CD14-positive monocyte (primary cell): ENCODE measurements at regions not wholly inside any gene's neighbourhood (a gene's known extent, or its start where the extent isn't known, plus 50 kb on each side); places are given as distances from the start of the nearest gene placed in this dataset.

ENCODE experiments used
- DNase-seq, 3 donors: peaks; one replicate each; pipeline ENCODE4 v3.0.0-alpha.2; 2011 to 2022
- H2AFZ ChIP-seq: 2 replicates; pipeline ENCODE4 v1.6.0; 2012; ENCODE audit warnings: mild to moderate bottlenecking, low read depth, low read length, inconsistent platforms; ENCODE audit not compliant: insufficient read depth, poor library complexity, severe bottlenecking
- H3K27ac ChIP-seq, 2 donors: 1 replicate in 1 of 2; 2 replicates in 1 of 2; pipeline ENCODE4 v1.5.1; 2012 to 2013; ENCODE audit warnings: low read length in 2 of 2, control low read depth in 1 of 2, inconsistent platforms in 1 of 2, low read depth in 1 of 2, mild to moderate bottlenecking in 1 of 2
- H3K27me3 ChIP-seq, 2 donors: one replicate each; pipeline versions ENCODE4 v1.6.0 to v1.6.1; 2011 to 2013; ENCODE audit warnings: low read length in 2 of 2; ENCODE audit not compliant: control insufficient read depth in 2 of 2, insufficient read depth in 2 of 2
- H3K36me3 ChIP-seq, 2 donors: replicated peaks in 1 of 2; 1 replicate in 1 of 2; 2 replicates in 1 of 2; pipeline versions ENCODE4 v1.5.1 to v1.6.1; 2012 to 2013; ENCODE audit warnings: low read length in 2 of 2, control low read depth in 1 of 2, inconsistent platforms in 1 of 2, mild to moderate bottlenecking in 1 of 2; ENCODE audit not compliant: insufficient read depth in 2 of 2, control insufficient read depth in 1 of 2
- H3K4me1 ChIP-seq, 2 donors: 1 replicate in 1 of 2; 2 replicates in 1 of 2; pipeline versions ENCODE4 v1.5.1 to v1.6.1; 2012 to 2013; ENCODE audit warnings: low read length in 2 of 2, control low read depth in 1 of 2, inconsistent platforms in 1 of 2, mild to moderate bottlenecking in 1 of 2, moderate library complexity in 1 of 2; ENCODE audit not compliant: insufficient read depth in 2 of 2, control insufficient read depth in 1 of 2
- H3K4me2 ChIP-seq: replicated peaks from 2 replicates; pipeline ENCODE3; 2012; ENCODE audit warnings: low read length, moderate library complexity, mild to moderate bottlenecking; ENCODE audit not compliant: poor library complexity, severe bottlenecking; ENCODE audit errors: extremely low read depth
- H3K4me3 ChIP-seq, 3 experiments: fragments of 200-600 bp in 1 of 3; sonication (generic) in 1 of 3; replicated peaks in 1 of 3; 1 replicate in 2 of 3; 2 replicates in 1 of 3; pipeline ENCODE4 v1.5.1; 2011 to 2013; ENCODE audit warnings: low read length in 3 of 3, mild to moderate bottlenecking in 3 of 3, control low read depth in 2 of 3, low read depth in 2 of 3, inconsistent platforms in 1 of 3, moderate library complexity in 1 of 3
- H3K79me2 ChIP-seq: 2 replicates; pipeline ENCODE4 v1.6.0; 2012; ENCODE audit warnings: mild to moderate bottlenecking, control low read depth, inconsistent platforms, low read length, moderate library complexity; ENCODE audit not compliant: insufficient read depth
- H3K9ac ChIP-seq: 2 replicates; pipeline ENCODE4 v1.6.0; 2017; ENCODE audit warnings: low read length, mild to moderate bottlenecking; ENCODE audit not compliant: insufficient read depth, poor library complexity, severe bottlenecking
- H3K9me3 ChIP-seq, 2 donors: replicated peaks in 1 of 2; 1 replicate in 1 of 2; 2 replicates in 1 of 2; pipeline versions ENCODE4 v1.5.1 to v1.6.1; 2012 to 2013; ENCODE audit warnings: low read length in 2 of 2, control low read depth in 1 of 2; ENCODE audit not compliant: control insufficient read depth in 1 of 2, insufficient read depth in 1 of 2
- H4K20me1 ChIP-seq: 2 replicates; pipeline ENCODE4 v1.6.0; 2012; ENCODE audit warnings: mild to moderate bottlenecking, low read length, control low read depth, moderate library complexity; ENCODE audit not compliant: insufficient read depth
- H3K27ac Mint-ChIP-seq, 7 donors: one replicate each; pipeline ENCODE4 v1.8.0; 2020; ENCODE audit warnings: mild to moderate bottlenecking in 7 of 7, mixed read lengths in 7 of 7, moderate library complexity in 6 of 7, inconsistent platforms in 2 of 7
- H3K27me3 Mint-ChIP-seq, 3 donors: one replicate each; pipeline ENCODE4 v1.8.0; 2021 to 2022; ENCODE audit warnings: low read depth in 3 of 3, mild to moderate bottlenecking in 3 of 3, mixed read lengths in 3 of 3, moderate library complexity in 3 of 3, inconsistent platforms in 1 of 3
- H3K36me3 Mint-ChIP-seq, 2 donors: one replicate each; pipeline ENCODE4 v1.8.0; 2020; ENCODE audit warnings: mixed read lengths in 2 of 2, inconsistent platforms in 1 of 2, mild to moderate bottlenecking in 1 of 2
- H3K4me1 Mint-ChIP-seq: one replicate; pipeline ENCODE4 v1.8.0; 2020; ENCODE audit warnings: mild to moderate bottlenecking, mixed read lengths
- H3K4me3 Mint-ChIP-seq, 2 donors: one replicate each; pipeline ENCODE4 v1.8.0; 2020; ENCODE audit warnings: mild to moderate bottlenecking in 2 of 2, mixed read lengths in 2 of 2, moderate library complexity in 1 of 2
- H3K9me3 Mint-ChIP-seq, 7 donors: one replicate each; pipeline ENCODE4 v1.8.0; 2020 to 2022; ENCODE audit warnings: mixed read lengths in 7 of 7, mild to moderate bottlenecking in 6 of 7, moderate library complexity in 6 of 7, inconsistent platforms in 2 of 7
- WGBS: methylation state at CpG from one replicate; pipeline ENCODE4 v1.1.5; 2013; ENCODE audit warnings: missing lambda C conversion rate; ENCODE audit not compliant: insufficient coverage; 5-methylcytosine and 5-hydroxymethylcytosine counted together
- intact Hi-C, 2 donors: fragments of 100-400 bp; cut with micrococcal nuclease; formaldehyde crosslinking; loops; one replicate each; pipeline versions ENCODE4 v1.15.0 to v1.15.1; 2023
- TF ChIP-seq, protein P1 (sequence below): fragments of 200-600 bp; IDR thresholded peaks from one replicate; pipeline ENCODE4 v1.8.0; 2022; ENCODE audit warnings: antibody characterized with exemption, mild to moderate bottlenecking

- no peaks in the 10 kb centered on the region for H4K20me1 ChIP-seq
- no peak overlapping the region for H3K4me2 ChIP-seq
- Mint-ChIP-seq H3K27ac (no peak overlapping the region), H3K36me3 (no peaks in the 10 kb centered on the region), H3K4me1 (no peaks in the 10 kb centered on the region), H3K27me3 (peaks cover 0 to under 1% (median 0%) of the 10 kb centered on the region in 3 donors), H3K9me3 (peaks cover 0 to 8% (median 2%) of the 10 kb centered on the region in 7 donors), H3K4me3 (no peak overlapping the region)
- TF ChIP-seq, protein P1, sequence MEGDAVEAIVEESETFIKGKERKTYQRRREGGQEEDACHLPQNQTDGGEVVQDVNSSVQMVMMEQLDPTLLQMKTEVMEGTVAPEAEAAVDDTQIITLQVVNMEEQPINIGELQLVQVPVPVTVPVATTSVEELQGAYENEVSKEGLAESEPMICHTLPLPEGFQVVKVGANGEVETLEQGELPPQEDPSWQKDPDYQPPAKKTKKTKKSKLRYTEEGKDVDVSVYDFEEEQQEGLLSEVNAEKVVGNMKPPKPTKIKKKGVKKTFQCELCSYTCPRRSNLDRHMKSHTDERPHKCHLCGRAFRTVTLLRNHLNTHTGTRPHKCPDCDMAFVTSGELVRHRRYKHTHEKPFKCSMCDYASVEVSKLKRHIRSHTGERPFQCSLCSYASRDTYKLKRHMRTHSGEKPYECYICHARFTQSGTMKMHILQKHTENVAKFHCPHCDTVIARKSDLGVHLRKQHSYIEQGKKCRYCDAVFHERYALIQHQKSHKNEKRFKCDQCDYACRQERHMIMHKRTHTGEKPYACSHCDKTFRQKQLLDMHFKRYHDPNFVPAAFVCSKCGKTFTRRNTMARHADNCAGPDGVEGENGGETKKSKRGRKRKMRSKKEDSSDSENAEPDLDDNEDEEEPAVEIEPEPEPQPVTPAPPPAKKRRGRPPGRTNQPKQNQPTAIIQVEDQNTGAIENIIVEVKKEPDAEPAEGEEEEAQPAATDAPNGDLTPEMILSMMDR, result no peak
- no peaks in the 10 kb centered on the region for H3K4me1 ChIP-seq
- intact Hi-C loops, result no loop called here
- H3K9ac ChIP-seq, result no peak overlapping the region
- no peak overlapping the region for H3K27ac ChIP-seq
- no peaks in the 10 kb centered on the region for H3K79me2 ChIP-seq
- DNase-seq, result no peak
- H3K9me3 ChIP-seq, result peaks cover 0 to 6% of the 10 kb centered on the region in 2 donors
- no peaks in the 10 kb centered on the region for H3K36me3 ChIP-seq
- no peak overlapping the region for H2AFZ ChIP-seq
- no peaks in the 10 kb centered on the region for H3K27me3 ChIP-seq
- no peak overlapping the region for H3K4me3 ChIP-seq
- WGBS, result 90% methylated on average over 7 of the region's 10 CpGs
Observed at GRCh38 chr1:163504331-163504978, 182.7 kb downstream of the NUF2 start.

DNA sequence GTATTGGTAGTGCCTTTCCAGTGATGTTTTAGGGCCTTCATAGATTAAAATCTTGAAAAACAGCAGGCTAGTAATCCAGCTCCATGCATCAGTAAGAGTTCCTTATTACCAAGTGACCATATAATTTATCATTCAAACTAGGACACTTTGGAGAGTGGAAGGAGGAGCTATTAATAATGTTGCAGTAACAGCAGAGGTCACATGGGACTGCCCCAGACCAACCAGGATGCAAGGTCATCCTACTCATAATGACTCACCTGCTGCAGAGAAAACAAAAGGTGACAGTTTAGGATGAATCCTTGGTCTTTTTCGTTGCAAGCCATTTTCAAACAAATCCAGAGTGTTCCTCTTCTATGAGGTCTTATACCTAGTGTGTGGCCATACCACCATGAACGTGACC lies 187.4 kb downstream of the NUF2 start:
- 71% methylated on average over 1 of the region's 2 CpGs for WGBS
- Histone ChIP-seq H3K4me2 (no peak overlapping the region), H3K4me3 (no peak overlapping the region), H3K9me3 (peaks cover 7 to 11% of the 10 kb centered on the region in 2 donors), H3K27ac (no peak overlapping the region), H3K9ac (no peak overlapping the region), H3K79me2 (no peaks in the 10 kb centered on the region), H4K20me1 (no peaks in the 10 kb centered on the region), H3K36me3 (no peaks in the 10 kb centered on the region), H3K4me1 (no peaks in the 10 kb centered on the region), H3K27me3 (no peaks in the 10 kb centered on the region), H2AFZ (no peak overlapping the region)
- intact Hi-C loops, result no loop called here
- H3K36me3 Mint-ChIP-seq, result no peaks in the 10 kb centered on the region
- no peaks in the 10 kb centered on the region for H3K27me3 Mint-ChIP-seq
- H3K9me3 Mint-ChIP-seq, result peaks cover 0 to 7% (median 3%) of the 10 kb centered on the region in 7 donors
- no peak overlapping the region for H3K4me3 Mint-ChIP-seq
- H3K4me1 Mint-ChIP-seq, result no peaks in the 10 kb centered on the region
- H3K27ac Mint-ChIP-seq, result no peak overlapping the region
- TF ChIP-seq, protein P1, result no peak
- no peak for DNase-seq
